B cell (primary cell): ENCODE measurements at regions not wholly inside any gene's neighbourhood (a gene's known extent, or its start where the extent isn't known, plus 50 kb on each side); places are given as distances from the start of the nearest gene placed in this dataset.

Source experiments
- ATAC-seq: fragments of 200-7000 bp; cut with Tn5 transposase; one replicate; pipeline ENCODE4 v1.10.0; 2021; ENCODE audit warnings: low read depth, mild to moderate bottlenecking, moderate number of reproducible peaks, moderate library complexity
- CTCF ChIA-PET: fragments of 350-600 bp; sonication (Branson Sonifier 250); formaldehyde crosslinking; loops from one replicate; lab custom pipeline; 2021; ENCODE audit warnings: antibody characterized with exemption, inconsistent platforms; lab: Charles Lee
- POLR2A ChIA-PET: fragments of 350-600 bp; sonication (Branson Sonifier 250); formaldehyde crosslinking; loops from one replicate; lab custom pipeline; 2021; ENCODE audit warnings: antibody characterized with exemption; lab: Charles Lee
- DNase-seq: peaks from one replicate; pipeline ENCODE4 v3.0.0; 2013
- H2AFZ ChIP-seq: 2 replicates; pipeline ENCODE4 v1.6.1; 2012; ENCODE audit warnings: mild to moderate bottlenecking, low read depth, low read length; ENCODE audit not compliant: insufficient read depth, poor library complexity, severe bottlenecking
- H3K27ac ChIP-seq, 2 donors: 1 replicate in 1 of 2; 2 replicates in 1 of 2; pipeline ENCODE4 v1.5.1; 2012 to 2013; ENCODE audit warnings: low read length in 2 of 2, mild to moderate bottlenecking in 2 of 2, moderate library complexity in 1 of 2
- H3K27me3 ChIP-seq, 4 experiments: fragments of 200-600 bp in 1 of 4; sonication (generic) in 1 of 4; replicated peaks in 1 of 4; 1 replicate in 2 of 4; 2 replicates in 2 of 4; pipeline versions ENCODE4 v1.6.1 to v1.7.0; 2013 to 2016; ENCODE audit warnings: low read length in 3 of 4, mild to moderate bottlenecking in 2 of 4, mixed read lengths in 1 of 4, moderate library complexity in 1 of 4; ENCODE audit not compliant: insufficient read depth in 4 of 4, control insufficient read depth in 3 of 4; ENCODE audit errors: control extremely low read depth in 1 of 4
- H3K36me3 ChIP-seq, 2 experiments: replicated peaks in 1 of 2; 1 replicate in 1 of 2; 2 replicates in 1 of 2; pipeline versions ENCODE4 v1.6.1 to v1.7.1; 2013; ENCODE audit warnings: low read length in 1 of 2; ENCODE audit not compliant: insufficient read depth in 2 of 2, control insufficient read depth in 1 of 2; ENCODE audit errors: control extremely low read depth in 1 of 2, extremely low read depth in 1 of 2
- H3K4me1 ChIP-seq, 2 donors: fragments of 200-600 bp in 1 of 2; sonication (generic) in 1 of 2; 1 replicate in 1 of 2; 2 replicates in 1 of 2; pipeline versions ENCODE4 v1.5.1 to v1.6.1; 2013 to 2017; ENCODE audit warnings: low read length in 2 of 2; ENCODE audit not compliant: control insufficient read depth in 2 of 2, insufficient read depth in 2 of 2
- H3K4me2 ChIP-seq: replicated peaks from 2 replicates; pipeline ENCODE3; 2012; ENCODE audit warnings: mild to moderate bottlenecking, low read depth, low read length; ENCODE audit not compliant: poor library complexity, severe bottlenecking
- H3K4me3 ChIP-seq, 5 experiments: fragments of 200-600 bp in 1 of 5; sonication (generic) in 1 of 5; 1 replicate in 3 of 5; 2 replicates in 2 of 5; pipeline versions ENCODE4 v1.5.1 to v1.7.0; 2011 to 2016; ENCODE audit warnings: low read length in 4 of 5, mild to moderate bottlenecking in 4 of 5, low read depth in 2 of 5, control low read depth in 1 of 5, moderate library complexity in 1 of 5; ENCODE audit not compliant: insufficient read depth in 1 of 5; ENCODE audit errors: control extremely low read depth in 1 of 5, extremely low read depth in 1 of 5
- H3K79me2 ChIP-seq: fragments of 200-600 bp; sonication (generic); one replicate; pipeline ENCODE4 v1.6.0; 2016; ENCODE audit warnings: low read length; ENCODE audit not compliant: control insufficient read depth, insufficient read depth
- H3K9ac ChIP-seq: fragments of 200-600 bp; sonication (generic); 2 replicates; pipeline ENCODE4 v1.6.1; 2017; ENCODE audit warnings: mild to moderate bottlenecking, low read length, moderate library complexity
- H3K9me3 ChIP-seq, 3 donors: one replicate each; pipeline versions ENCODE4 v1.6.1 to v1.7.1; 2013; ENCODE audit warnings: low read length in 2 of 3; ENCODE audit not compliant: control insufficient read depth in 2 of 3, insufficient read depth in 1 of 3; ENCODE audit errors: control extremely low read depth in 1 of 3
- H4K20me1 ChIP-seq: 2 replicates; pipeline ENCODE4 v1.6.0; 2012; ENCODE audit warnings: mild to moderate bottlenecking, low read length; ENCODE audit not compliant: insufficient read depth, control insufficient read depth, poor library complexity, severe bottlenecking
- H3K27ac Mint-ChIP-seq: one replicate; pipeline ENCODE4 v1.8.0; 2021; ENCODE audit warnings: mixed read lengths
- H3K27me3 Mint-ChIP-seq: one replicate; pipeline ENCODE4 v1.8.0; 2021; ENCODE audit warnings: mixed read lengths
- H3K4me1 Mint-ChIP-seq: one replicate; pipeline ENCODE4 v1.8.0; 2021; ENCODE audit warnings: mixed read lengths
- H3K4me3 Mint-ChIP-seq: one replicate; pipeline ENCODE4 v1.8.0; 2021; ENCODE audit warnings: mixed read lengths
- H3K9me3 Mint-ChIP-seq: one replicate; pipeline ENCODE4 v1.8.0; 2022; ENCODE audit warnings: mixed read lengths; ENCODE audit not compliant: insufficient read depth
- EZH2 ChIP-seq: IDR thresholded peaks from 2 replicates; pipeline ENCODE4 v1.6.1; 2012; ENCODE audit warnings: borderline replicate concordance, low read depth, mild to moderate bottlenecking, moderate library complexity, low read length; ENCODE audit not compliant: insufficient read depth, poor library complexity, severe bottlenecking
- WGBS: methylation state at CpG from one replicate; pipeline ENCODE4 v1.1.5; 2013; ENCODE audit warnings: missing lambda C conversion rate; ENCODE audit not compliant: insufficient coverage; 5-methylcytosine and 5-hydroxymethylcytosine counted together
- intact Hi-C: fragments of 100-400 bp; cut with micrococcal nuclease; formaldehyde crosslinking; loops from one replicate; pipeline ENCODE4 v1.10.0; 2022
- TF ChIP-seq, protein P1 (sequence below): fragments of 200-600 bp; IDR thresholded peaks from one replicate; pipeline ENCODE4 v1.8.0; 2022; ENCODE audit warnings: antibody characterized with exemption, mild to moderate bottlenecking

DNA sequence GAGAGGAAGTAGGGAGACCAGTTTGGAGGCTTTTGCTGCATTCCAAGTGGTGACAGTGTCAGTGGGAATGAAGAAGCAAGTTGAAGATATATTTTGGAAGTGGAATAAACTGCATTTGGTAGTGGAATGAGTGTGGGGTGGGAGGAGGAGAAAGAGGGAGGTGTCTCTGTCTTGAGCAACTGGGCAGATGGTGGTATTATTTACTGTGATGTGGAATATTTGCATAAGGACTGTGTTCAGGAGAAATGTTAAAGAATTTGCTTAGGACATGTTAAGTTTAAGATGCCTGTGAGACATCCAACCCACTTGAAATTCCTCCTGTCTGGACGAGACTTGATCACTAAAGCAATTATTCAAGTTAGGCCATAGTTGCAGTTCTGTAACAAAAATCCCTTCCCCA is 448.9 kb upstream of the AMOT start:
- Histone ChIP-seq H2AFZ (no peak overlapping the region), H3K27me3 (no peaks in the 10 kb centered on the region), H3K9me3 (no peaks in the 10 kb centered on the region), H3K27ac (no peak overlapping the region), H4K20me1 (no peaks in the 10 kb centered on the region), H3K9ac (no peak overlapping the region), H3K4me3 (no peak overlapping the region), H3K79me2 (no peaks in the 10 kb centered on the region), H3K4me2 (no peak overlapping the region), H3K36me3 (no peaks in the 10 kb centered on the region), H3K4me1 (no peaks in the 10 kb centered on the region)
- ChIA-PET CTCF (no interaction called here), POLR2A (no interaction called here)
- DNase-seq: no peak
- intact Hi-C loops: no loop called here
- Mint-ChIP-seq H3K9me3 (no peaks in the 10 kb centered on the region), H3K27me3 (no peaks in the 10 kb centered on the region), H3K4me3 (no peak overlapping the region), H3K4me1 (no peaks in the 10 kb centered on the region), H3K27ac (no peak overlapping the region)
- WGBS: no CpG with 5 or more reads among the region's 1 CpG
- ATAC-seq: no peak
- TF ChIP-seq EZH2: no peak
- TF ChIP-seq, protein P1, sequence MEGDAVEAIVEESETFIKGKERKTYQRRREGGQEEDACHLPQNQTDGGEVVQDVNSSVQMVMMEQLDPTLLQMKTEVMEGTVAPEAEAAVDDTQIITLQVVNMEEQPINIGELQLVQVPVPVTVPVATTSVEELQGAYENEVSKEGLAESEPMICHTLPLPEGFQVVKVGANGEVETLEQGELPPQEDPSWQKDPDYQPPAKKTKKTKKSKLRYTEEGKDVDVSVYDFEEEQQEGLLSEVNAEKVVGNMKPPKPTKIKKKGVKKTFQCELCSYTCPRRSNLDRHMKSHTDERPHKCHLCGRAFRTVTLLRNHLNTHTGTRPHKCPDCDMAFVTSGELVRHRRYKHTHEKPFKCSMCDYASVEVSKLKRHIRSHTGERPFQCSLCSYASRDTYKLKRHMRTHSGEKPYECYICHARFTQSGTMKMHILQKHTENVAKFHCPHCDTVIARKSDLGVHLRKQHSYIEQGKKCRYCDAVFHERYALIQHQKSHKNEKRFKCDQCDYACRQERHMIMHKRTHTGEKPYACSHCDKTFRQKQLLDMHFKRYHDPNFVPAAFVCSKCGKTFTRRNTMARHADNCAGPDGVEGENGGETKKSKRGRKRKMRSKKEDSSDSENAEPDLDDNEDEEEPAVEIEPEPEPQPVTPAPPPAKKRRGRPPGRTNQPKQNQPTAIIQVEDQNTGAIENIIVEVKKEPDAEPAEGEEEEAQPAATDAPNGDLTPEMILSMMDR: no peak

DNA sequence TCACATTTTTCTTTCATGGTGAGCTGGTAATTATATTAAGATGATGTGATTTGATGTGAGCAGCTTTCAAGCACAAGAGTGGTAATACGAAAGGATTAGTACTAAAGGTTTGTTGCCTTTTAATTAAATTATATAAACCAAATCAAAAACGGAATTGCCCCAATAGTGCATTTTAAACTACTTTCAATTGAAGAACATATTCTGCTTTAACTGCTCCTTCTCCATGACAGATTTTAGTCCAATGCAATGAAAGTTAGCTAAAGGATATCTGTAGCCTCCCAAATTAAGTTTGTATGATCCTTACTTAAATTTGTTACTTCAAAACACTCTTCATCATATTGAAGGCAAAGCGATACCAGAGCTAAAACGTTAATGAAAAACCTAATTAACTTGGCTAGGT is 447.1 kb upstream of the AMOT start:
- H3K4me1 Mint-ChIP-seq: no peaks in the 10 kb centered on the region
- DNase-seq (no peak), ATAC-seq (no peak)
- H3K4me3 ChIP-seq: no peak overlapping the region
- no peak overlapping the region for H3K4me2 ChIP-seq
- no peaks in the 10 kb centered on the region for H3K9me3 ChIP-seq
- intact Hi-C loops: no loop called here
- no peaks in the 10 kb centered on the region for H3K9me3 Mint-ChIP-seq
- no peaks in the 10 kb centered on the region for H3K27me3 ChIP-seq
- TF ChIP-seq, protein P1: no peak
- no peak for TF ChIP-seq EZH2
- H3K27ac Mint-ChIP-seq: no peak overlapping the region
- no peaks in the 10 kb centered on the region for H3K4me1 ChIP-seq
- no peak overlapping the region for H3K4me3 Mint-ChIP-seq
- no peak overlapping the region for H3K9ac ChIP-seq
- POLR2A ChIA-PET: no interaction called here
- H3K27me3 Mint-ChIP-seq: no peaks in the 10 kb centered on the region
- CTCF ChIA-PET: no interaction called here
- H3K79me2 ChIP-seq: no peaks in the 10 kb centered on the region
- H3K27ac ChIP-seq: no peak overlapping the region
- no peaks in the 10 kb centered on the region for H3K36me3 ChIP-seq
- no peak overlapping the region for H2AFZ ChIP-seq
- no peaks in the 10 kb centered on the region for H4K20me1 ChIP-seq
- no CpG with 5 or more reads among the region's 4 CpGs for WGBS
